Choroid plexus epithelial cell (primary cell): ENCODE measurements at regions not wholly inside any gene's neighbourhood (a gene's known extent, or its start where the extent isn't known, plus 50 kb on each side); places are given as distances from the start of the nearest gene placed in this dataset.
"Not testable (repeated sequence)": the region's sequence is repeated elsewhere in the genome, so short reads cannot be mapped to it uniquely, and the experiment has no call there.

Source experiments
- DNase-seq: peaks from one replicate; pipeline ENCODE4 v3.0.0-alpha.2; 2010; ENCODE audit warnings: low read depth
- H3K4me3 ChIP-seq: 2 replicates; pipeline ENCODE4 v1.5.1; 2011; ENCODE audit warnings: low read depth, mild to moderate bottlenecking, control low read depth, low read length, moderate library complexity
- TF ChIP-seq, protein P1 (sequence below): conservative IDR thresholded peaks from 2 replicates; pipeline ENCODE4 v1.5.1; 2011; ENCODE audit warnings: low read depth, mild to moderate bottlenecking, control low read depth, inconsistent platforms, low read length, moderate library complexity

DNA sequence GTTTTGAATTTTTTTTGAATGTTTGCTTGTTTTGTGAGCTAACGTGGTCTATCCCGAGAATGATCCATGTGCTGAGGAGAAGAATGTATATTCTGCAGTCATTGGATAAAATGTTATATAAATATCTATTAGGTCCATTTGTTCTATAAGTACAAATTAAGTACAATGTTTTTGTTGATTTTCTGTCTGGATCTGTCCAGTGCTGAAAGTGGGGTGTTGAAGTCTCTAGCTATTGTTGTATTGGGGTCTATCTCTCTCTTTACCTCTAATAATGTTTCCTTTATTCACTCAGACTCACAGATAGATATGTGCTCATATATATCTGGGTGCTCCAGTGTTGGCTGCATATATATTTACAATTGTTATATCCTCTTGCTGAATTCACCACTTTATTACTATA, 144.8 kb upstream of the SETMAR start:
- H3K4me3 ChIP-seq = no peak overlapping the region
- TF ChIP-seq, protein P1, sequence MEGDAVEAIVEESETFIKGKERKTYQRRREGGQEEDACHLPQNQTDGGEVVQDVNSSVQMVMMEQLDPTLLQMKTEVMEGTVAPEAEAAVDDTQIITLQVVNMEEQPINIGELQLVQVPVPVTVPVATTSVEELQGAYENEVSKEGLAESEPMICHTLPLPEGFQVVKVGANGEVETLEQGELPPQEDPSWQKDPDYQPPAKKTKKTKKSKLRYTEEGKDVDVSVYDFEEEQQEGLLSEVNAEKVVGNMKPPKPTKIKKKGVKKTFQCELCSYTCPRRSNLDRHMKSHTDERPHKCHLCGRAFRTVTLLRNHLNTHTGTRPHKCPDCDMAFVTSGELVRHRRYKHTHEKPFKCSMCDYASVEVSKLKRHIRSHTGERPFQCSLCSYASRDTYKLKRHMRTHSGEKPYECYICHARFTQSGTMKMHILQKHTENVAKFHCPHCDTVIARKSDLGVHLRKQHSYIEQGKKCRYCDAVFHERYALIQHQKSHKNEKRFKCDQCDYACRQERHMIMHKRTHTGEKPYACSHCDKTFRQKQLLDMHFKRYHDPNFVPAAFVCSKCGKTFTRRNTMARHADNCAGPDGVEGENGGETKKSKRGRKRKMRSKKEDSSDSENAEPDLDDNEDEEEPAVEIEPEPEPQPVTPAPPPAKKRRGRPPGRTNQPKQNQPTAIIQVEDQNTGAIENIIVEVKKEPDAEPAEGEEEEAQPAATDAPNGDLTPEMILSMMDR = no peak
- no peak for DNase-seq

DNA sequence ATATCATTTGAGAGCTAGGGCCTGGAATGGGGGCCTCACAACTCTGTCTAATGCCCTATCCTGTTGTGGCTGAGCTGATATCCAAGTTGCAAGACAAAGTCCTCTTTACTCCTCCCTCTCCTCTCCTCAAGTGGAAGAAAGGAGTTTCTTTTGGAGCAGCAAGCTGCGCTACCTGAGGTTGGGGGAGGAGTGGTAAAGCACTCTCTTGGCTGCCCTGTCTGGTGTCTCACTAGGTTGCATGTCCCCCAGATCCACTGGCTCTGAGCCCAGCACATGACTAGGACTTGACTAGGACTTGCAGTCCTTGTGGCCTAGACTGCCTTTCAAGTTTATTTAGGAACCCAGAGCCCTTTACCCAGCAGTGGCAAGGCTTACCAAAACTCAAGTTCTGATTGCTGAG, 141.1 kb upstream of the SETMAR start:
- TF ChIP-seq, protein P1 = no peak
- no peak overlapping the region for H3K4me3 ChIP-seq
- DNase-seq = no peak

DNA sequence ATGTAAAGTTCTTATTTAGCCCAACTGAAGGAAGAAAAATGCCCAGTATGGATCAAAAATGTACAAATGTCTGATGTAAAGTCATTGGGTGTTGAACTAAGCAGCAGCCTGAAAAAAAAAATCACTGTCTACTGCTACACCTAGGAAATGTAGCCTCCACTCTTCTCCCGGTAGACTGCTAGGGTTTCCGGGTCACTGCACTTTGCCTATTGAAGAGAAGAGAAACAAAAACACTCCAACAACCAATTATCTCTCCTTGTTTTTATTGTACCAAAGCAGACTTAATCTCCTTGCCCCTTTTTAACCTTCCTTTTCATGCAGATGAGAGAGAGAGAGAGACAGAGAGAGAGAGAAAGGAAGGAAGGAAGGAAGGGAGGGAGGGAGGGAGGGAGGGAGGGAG, 140.2 kb upstream of the SETMAR start:
- TF ChIP-seq, protein P1 = no peak
- no peak for DNase-seq
- H3K4me3 ChIP-seq = no peak overlapping the region

DNA sequence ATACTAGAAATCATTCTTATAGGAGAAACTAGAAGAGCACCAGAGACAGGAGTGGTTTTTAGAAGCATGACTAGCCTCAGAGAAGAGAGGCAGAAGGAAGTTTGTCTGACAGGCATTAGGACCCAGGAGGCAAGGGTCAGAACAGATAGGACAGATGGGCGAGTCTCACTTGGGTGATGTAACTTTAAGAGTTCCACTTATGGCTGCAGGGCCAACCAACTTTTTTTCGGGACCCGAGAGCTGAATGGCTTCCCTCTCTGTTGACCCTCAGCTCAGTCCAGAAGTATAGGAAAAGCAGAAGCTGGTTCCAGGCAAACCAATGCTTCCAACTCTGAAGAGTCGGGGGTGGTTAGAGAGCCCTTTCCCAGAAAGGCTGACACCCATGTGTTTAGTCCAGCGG, 136.6 kb upstream of the SETMAR start:
- DNase-seq = no peak
- H3K4me3 ChIP-seq = no peak overlapping the region
- TF ChIP-seq, protein P1 = no peak

DNA sequence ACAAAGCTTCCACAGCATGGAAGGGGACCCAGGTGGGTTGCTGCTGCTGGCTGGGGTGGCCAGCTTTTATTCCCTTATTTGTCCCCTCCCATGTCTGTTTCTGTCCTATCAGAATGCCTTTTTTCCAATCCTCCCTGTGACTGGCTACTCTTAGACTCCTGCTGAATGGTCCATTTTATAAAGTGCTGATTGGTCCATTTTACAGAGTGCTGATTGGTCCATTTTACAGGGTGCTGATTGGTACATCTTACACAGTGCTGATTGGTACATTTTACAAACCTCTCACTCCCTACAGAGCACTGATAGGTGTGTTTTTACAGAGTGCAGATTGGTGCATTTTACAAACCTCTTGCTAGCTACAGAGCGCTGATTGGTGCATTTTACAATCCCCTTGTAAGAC, 135.9 kb upstream of the SETMAR start:
- H3K4me3 ChIP-seq, DNase-seq: not testable (repeated sequence)

DNA sequence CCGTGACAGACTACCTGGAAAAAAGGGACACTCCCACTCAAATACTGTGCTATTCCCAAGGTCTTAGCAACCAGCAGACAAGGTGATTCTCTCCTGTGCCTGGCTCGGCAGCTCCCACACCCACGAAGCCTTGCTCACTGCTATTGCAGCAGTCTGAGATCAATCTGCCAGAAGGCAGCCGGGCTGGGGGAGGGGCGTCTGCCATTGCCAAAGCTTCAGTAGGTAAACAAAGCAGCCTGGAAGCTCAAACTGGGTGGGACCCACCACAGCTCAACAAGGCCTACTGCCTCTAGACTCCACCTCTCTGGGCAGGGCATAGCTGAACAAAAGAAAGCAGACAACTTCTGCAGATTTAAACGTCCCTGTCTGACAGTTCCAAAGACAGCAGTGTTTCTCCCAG, 128.4 kb upstream of the SETMAR start:
- no peak for DNase-seq
- TF ChIP-seq, protein P1 = no peak
- no peak overlapping the region for H3K4me3 ChIP-seq

DNA sequence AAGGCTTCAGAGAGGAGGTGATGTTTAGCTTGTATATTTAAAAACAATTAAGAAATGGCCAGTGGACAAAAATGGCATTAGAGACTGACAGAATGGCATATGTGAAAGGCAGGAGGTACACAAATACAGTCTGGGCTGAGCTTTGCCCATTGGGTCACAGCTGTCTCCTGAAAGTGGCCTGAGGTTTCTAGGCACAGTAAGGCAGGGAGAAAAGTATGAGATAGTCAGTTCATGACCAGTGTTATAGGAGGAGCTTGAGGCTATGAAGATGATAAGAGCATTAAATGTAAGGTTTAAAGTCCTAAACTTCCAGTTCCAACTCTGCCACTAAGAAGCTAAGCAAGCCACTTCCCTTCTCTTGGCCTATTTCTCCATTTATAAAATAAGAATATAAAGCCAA, 111.2 kb upstream of the SETMAR start:
- H3K4me3 ChIP-seq = no peak overlapping the region
- TF ChIP-seq, protein P1 = no peak
- no peak for DNase-seq

DNA sequence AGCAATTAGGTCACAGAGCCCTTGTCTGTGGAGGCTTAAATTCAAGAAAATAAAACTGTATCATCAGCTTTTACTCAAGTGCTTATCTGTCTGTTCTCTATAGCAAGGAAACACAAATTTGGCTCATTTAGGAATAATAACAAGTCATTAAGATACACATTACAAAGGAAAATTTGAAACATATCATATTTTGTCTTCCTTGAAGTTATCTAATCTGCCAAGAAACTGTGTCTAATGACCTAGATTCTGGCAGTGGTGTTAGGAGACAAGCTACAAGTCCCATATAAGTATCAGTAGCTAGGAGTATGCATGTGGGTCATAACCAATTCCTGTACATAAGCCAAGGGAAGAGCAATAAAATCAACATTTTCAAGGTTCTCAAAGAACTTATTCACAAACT, 108.2 kb upstream of the SETMAR start:
- TF ChIP-seq, protein P1 = no peak
- no peak for DNase-seq
- no peak overlapping the region for H3K4me3 ChIP-seq
